Heart left ventricle (tissue), 13 donors: ENCODE measurements at regions not wholly inside any gene's neighbourhood (a gene's known extent, or its start where the extent isn't known, plus 50 kb on each side); places are given as distances from the start of the nearest gene placed in this dataset.

Experiments
- CTCF ChIP-seq, 12 donors: fragments of 200-600 bp; sonication (generic) in 4 of 12; IDR thresholded peaks; one replicate each; pipeline versions ENCODE4 v1.5.0 to v1.8.0; 2018 to 2022; ENCODE audit warnings: antibody characterized with exemption in 12 of 12, mild to moderate bottlenecking in 5 of 12
- POLR2A ChIP-seq, 2 donors: fragments of 450-650 bp; IDR thresholded peaks; one replicate each; pipeline ENCODE4 v1.6.1; 2017; ENCODE audit warnings: antibody characterized with exemption in 2 of 2, mild to moderate bottlenecking in 2 of 2, moderate library complexity in 2 of 2
- donor health status: ischemic (EF 13 %, LVEDD 7.1; RV severe dilation, severe dysfunction).
- donor health status: DM: no; HTN: yes; CAD: no.
- donor health status: DM: no; HTN: no; CAD: no.
- donor health status: ischemic (EF 25% LVEDD 6.9; RV normal size, moderate dysfunction).
- donor health status: ischemic (EF 25% LVEDD 5.7; RV mildly dilated, moderate dysfunction).
- donor health status: ischemic (EF 35%, LVEDD 5.7; RV mildly dilated, moderate dysfunction).
- donor health status: nonischemic (EF 11% LVEDD 7.7; RV severe dilation, severe dysfunction).
- donor health status: DM: yes; HTN: yes; CAD: no.
- donor health status: PGD.
- donor health status: ischemic (EF 29% LVEDD 5.4; RV normal size, mild dysfunction).
- donor health status: nonischemic (EF 23%, LVEDD 6.1; RV moderate dilation, normal function).

GRCh38 chr12:61356485-61356884 lies 903.7 kb upstream of the USP15 start:
- TF ChIP-seq CTCF (IDR thresholded peaks at IDR 0.05) = no peak
- no peak for TF ChIP-seq POLR2A (IDR thresholded peaks at IDR 0.05)
